ENCODE measurements at regions not wholly inside any gene's neighbourhood (a gene's known extent, or its start where the extent isn't known, plus 50 kb on each side); places are given as distances from the start of the nearest gene placed in this dataset.

GRCh38 chr11:129625930-129626329 is 189.7 kb upstream of the TMEM45B start:
- DNase-seq (ENCODE audit: extremely low read depth in 1 of 4, low spot score in 3 of 4), result no peak
- ChIA-PET POLR2A (no interaction called here), CTCF (ENCODE audit: low intra/inter-chr PET ratio) (interaction anchor here (0.5 to 0.6 kb wide), 2 partner anchors 46 to 1299 kb away, joined by 3 read pairs; no protein-coding TSS in a partner anchor)
- H3K9me3 ChIP-seq (replicated peaks; ENCODE audit: control insufficient read depth, insufficient read depth, low read depth, low read length), result no peaks in the 10 kb centered on the region
- no peak overlapping the region for H3K4me3 ChIP-seq
- no peaks in the 10 kb centered on the region for H4K20me1 ChIP-seq (replicated peaks; ENCODE audit: control insufficient read depth, insufficient read depth, low read length)
- 0% methylated on average over 6 of the region's 6 CpGs for WGBS (ENCODE audit: insufficient coverage, low coverage, missing lambda C conversion rate)
- no peak for FAIRE-seq
- no TSS peak for BruUV-seq (replicated peaks)
- peaks cover 0 to 10% of the 10 kb centered on the region in 2 experiments; a peak in 3 of 5 replicates for H3K27me3 ChIP-seq (ENCODE audit: control insufficient read depth in 2 of 2, insufficient read depth in 2 of 2, low read length in 2 of 2)
- ATAC-seq, result no peak
- no peak overlapping the region for H2AFZ ChIP-seq (ENCODE audit: low read depth, low read length)
- H3K79me2 ChIP-seq (ENCODE audit: control insufficient read depth, insufficient read depth, low read length), result no peaks in the 10 kb centered on the region
- H3K4me1 ChIP-seq (replicated peaks in 1 of 2; ENCODE audit: control insufficient read depth in 2 of 2, insufficient read depth in 2 of 2, low read length in 2 of 2), result no peaks in the 10 kb centered on the region; a peak in 1 of 5 replicates
- no peaks in the 10 kb centered on the region for H3K36me3 ChIP-seq (ENCODE audit: control insufficient read depth, insufficient read depth, low read length)
- in situ Hi-C loops (cut with MboI), result no loop called here
- H3K4me2 ChIP-seq (ENCODE audit: insufficient read depth, low read length), result no peak overlapping the region
- no peak overlapping the region for H3K27ac ChIP-seq (ENCODE audit: extremely low read depth, low read depth, low read length)
- H3K9ac ChIP-seq (ENCODE audit: insufficient read depth in 1 of 2, low read depth in 2 of 2, low read length in 2 of 2), result no peak overlapping the region
- H3K9me1 ChIP-seq (ENCODE audit: control insufficient read depth, insufficient read depth, low read length), result no peaks in the 10 kb centered on the region
- intact Hi-C loops (cut with micrococcal nuclease), result no loop called here
- TF ChIP-seq NCOA4 (IDR thresholded peaks at IDR 0.05; ENCODE audit: partially characterized antibody) (no peak), MYBL2 (IDR thresholded peaks at IDR 0.05; ENCODE audit: low read depth) (no peak), MYBL2 (CRISPR knock-in tag; IDR thresholded peaks at IDR 0.05; ENCODE audit: borderline replicate concordance) (no peak), ZNF311 (CRISPR knock-in tag; IDR thresholded peaks at IDR 0.05) (no peak), CBX8 (IDR thresholded peaks at IDR 0.05; ENCODE audit: borderline replicate concordance, extremely low read depth, low read depth, low read length, poor library complexity, severe bottlenecking) (no peak), IRF1 (CRISPR knock-in tag; IDR thresholded peaks at IDR 0.05; ENCODE audit: borderline replicate concordance) (no peak)

All from K562 (cell line).